ENCODE measurements at regions not wholly inside any gene's neighbourhood (a gene's known extent, or its start where the extent isn't known, plus 50 kb on each side); places are given as distances from the start of the nearest gene placed in this dataset.

DNA sequence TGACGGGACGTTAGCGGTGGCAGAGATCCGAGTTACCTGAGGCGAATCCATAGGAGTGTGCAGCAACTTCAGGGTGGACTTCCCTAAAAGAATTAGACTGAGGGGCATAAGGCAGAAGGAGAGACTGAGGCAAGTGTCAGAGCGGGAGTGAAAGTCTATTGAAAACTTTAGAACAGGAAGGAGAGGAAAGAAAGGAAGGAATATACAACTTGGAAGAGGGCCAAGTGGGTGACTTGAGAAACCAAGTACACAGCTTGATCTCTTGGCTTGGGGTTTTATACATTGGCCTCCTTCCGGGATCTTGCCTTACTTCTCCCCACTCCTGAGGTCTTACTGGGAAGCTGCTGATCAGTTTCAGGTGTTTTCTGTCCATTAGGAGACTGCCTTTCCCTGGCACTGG, 84.9 kb downstream of the SNX18 start:
- DNase-seq: no peak

- DNase-seq: no peak
These were observed 84.1 kb downstream of the SNX18 start for GRCh38 chr5:54601411-54602230.

Measured in activated CD4-positive, alpha-beta T cell treated with anti-CD3 and anti-CD28 coated beads for 48 hours (primary cell).